Keratinocyte (primary cell): ENCODE measurements at regions not wholly inside any gene's neighbourhood (a gene's known extent, or its start where the extent isn't known, plus 50 kb on each side); places are given as distances from the start of the nearest gene placed in this dataset.

Experiments
- CTCF ChIP-seq, 3 experiments: IDR thresholded peaks in 1 of 3; conservative IDR thresholded peaks in 1 of 3; optimal IDR thresholded peaks in 1 of 3; 2 replicates in 2 of 3; 3 replicates in 1 of 3; pipeline versions ENCODE3 to v1.5.1; 2011; ENCODE audit warnings: low read length in 3 of 3, mild to moderate bottlenecking in 3 of 3, moderate library complexity in 2 of 3, control low read depth in 1 of 3, inconsistent platforms in 1 of 3; ENCODE audit not compliant: insufficient read depth in 2 of 3; ENCODE audit errors: extremely low read depth in 1 of 3
- EZH2 ChIP-seq: IDR thresholded peaks from one replicate; pipeline ENCODE4 v1.6.1; 2012; ENCODE audit warnings: inconsistent platforms, mild to moderate bottlenecking, low read length, moderate library complexity

GRCh38 chr2:159853101-159853500 is 55.1 kb upstream of the CD302 start:
- TF ChIP-seq CTCF (optimal IDR thresholded peaks at IDR 0.05 in 1 of 3, IDR thresholded peaks at IDR 0.05 in 1 of 3, conservative IDR thresholded peaks at IDR 0.05 in 1 of 3; ENCODE audit: extremely low read depth in 1 of 3, insufficient read depth in 2 of 3, low read length in 3 of 3): no peak
- TF ChIP-seq EZH2: no peak
